Skin epidermis (tissue), 12 donors: ENCODE measurements at regions not wholly inside any gene's neighbourhood (a gene's known extent, or its start where the extent isn't known, plus 50 kb on each side); places are given as distances from the start of the nearest gene placed in this dataset.
"Not testable (repeated sequence)": the region's sequence is repeated elsewhere in the genome, so short reads cannot be mapped to it uniquely, and the experiment has no call there.

Source experiments
- H3K27ac ChIP-seq, 21 experiments: fragments of 200-600 bp; sonication (generic) in 11 of 21; one replicate each; pipeline ENCODE4 v1.5.0; 2020; ENCODE audit warnings: mild to moderate bottlenecking in 3 of 21, inconsistent platforms in 2 of 21, moderate library complexity in 2 of 21
- H3K4me3 ChIP-seq, 7 experiments: fragments of 200-600 bp; sonication (generic) in 2 of 7; one replicate each; pipeline ENCODE4 v1.5.0; 2020; ENCODE audit warnings: inconsistent platforms in 2 of 7, mild to moderate bottlenecking in 2 of 7, moderate library complexity in 1 of 7

- no peak overlapping the region for H3K4me3 ChIP-seq
Measured at GRCh38 chr5:38768412-38769211, 77.2 kb upstream of the OSMR start.

GRCh38 chr5:38772471-38772870 lies 73.3 kb upstream of the OSMR start:
- no peak overlapping the region for H3K27ac ChIP-seq

More at GRCh38 chr5:38768412-38769211, 77.2 kb upstream of the OSMR start:
- H3K27ac ChIP-seq: no peak overlapping the region

DNA sequence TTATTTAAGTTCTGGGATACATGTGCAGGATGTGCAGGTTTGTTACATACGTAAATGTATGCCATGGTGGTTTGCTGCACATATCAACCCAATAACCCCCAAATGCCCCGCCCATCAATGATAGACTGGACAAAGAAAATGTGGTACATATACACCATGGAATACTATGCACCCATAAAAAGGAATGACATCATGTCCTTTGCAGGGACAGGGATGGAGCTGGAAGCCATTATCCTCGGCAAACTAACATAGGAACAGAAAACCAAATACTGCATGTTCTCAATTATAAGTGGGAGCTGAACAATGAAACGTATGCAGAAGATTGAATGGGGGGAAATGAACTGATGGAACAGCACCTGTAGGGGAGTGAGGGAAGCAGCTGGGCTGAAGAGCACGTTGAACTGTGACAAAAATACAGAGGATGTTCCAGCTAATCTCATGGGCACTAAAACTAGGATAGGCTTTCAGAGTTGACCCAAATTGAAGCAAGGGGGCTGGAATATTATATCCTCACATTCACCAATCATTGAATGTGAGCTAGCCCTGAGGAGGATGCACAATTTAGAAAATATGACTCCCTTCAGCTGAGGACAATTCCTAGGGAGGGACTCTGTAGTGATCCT lies 70.5 kb upstream of the OSMR start:
- Histone ChIP-seq H3K27ac (no peak overlapping the region), H3K4me3 (no peak overlapping the region)

More at GRCh38 chr5:38772471-38772870, 73.3 kb upstream of the OSMR start:
- H3K4me3 ChIP-seq: no peak overlapping the region

DNA sequence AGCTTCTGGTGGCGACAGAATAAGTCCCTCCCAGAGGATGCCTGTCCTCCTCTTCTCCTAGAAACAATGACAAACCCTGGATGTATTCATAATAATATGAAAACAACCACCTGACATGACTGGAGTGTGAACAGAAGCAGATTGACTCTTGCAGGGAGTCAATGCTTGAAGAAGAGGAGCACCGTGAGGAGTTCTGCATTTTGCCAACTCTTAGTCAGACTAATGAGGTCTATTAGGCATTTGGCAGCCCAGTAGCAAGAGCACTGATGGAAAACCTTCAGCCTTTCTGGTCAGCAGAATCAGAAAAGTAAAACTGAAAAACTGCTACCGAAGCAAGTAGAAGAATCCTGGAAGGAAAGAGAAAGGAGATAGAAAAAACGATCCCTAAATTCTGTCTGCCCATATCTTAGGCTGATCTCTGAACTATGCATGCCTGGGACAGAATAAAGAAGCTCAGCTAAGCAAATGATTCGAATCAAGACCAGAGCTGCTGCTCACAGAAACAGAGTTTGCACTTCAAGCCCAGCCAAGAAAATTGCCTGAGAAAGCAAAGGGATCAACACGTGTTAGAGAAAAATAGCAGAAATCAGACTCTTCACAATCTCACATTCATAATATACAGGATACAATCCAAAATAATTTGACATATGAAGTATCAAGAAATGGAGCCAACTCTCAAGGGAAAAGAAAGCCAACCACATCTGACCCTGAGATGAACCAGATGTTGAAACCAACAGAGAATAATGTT lies 69.5 kb upstream of the OSMR start:
- Histone ChIP-seq H3K27ac (no peak overlapping the region), H3K4me3 (no peak overlapping the region)

DNA sequence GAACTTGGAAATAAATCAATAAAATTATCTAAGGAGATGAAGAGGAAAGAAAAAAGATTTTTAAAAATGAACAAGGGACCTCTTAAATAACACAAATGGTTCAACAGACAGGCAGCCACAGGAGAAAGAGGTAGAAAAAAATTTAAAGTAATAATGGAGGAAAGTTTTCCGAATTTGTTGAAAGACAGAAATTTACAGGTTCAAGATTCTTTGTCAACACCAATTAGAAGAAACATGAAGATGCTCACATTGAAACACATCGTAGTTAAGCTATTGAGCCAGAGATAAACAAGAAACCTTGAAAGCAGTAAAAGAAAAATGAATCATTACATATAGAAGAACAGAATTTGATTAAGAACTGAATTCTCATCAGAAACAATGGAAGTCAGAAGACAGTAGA lies 68.7 kb upstream of the OSMR start:
- no peak overlapping the region for H3K27ac ChIP-seq

GRCh38 chr5:38780316-38780715 lies 65.5 kb upstream of the OSMR start:
- H3K27ac ChIP-seq: no peak overlapping the region
- no peak overlapping the region for H3K4me3 ChIP-seq

More for the DNA sequence above, 68.7 kb upstream of the OSMR start:
- no peak overlapping the region for H3K4me3 ChIP-seq

DNA sequence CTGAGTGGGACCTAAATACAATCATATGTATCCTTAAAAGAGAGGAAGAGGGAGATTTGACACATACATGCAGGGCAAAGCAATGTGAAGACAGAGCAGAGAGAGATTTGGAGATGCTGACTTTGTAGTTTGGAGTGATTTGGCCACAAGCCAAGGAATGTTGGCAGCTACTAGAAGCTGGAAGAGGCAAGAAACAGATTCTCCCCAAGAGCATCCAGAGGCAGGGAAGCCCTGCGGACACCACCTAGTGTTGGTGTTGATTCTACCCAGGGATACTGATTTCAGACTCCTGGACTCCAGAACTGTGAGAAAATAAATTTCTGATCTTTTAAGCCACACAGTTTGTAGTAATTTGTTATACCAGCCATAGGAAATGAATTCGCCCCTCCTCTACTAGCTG lies 64.9 kb upstream of the OSMR start:
- no peak overlapping the region for H3K27ac ChIP-seq
- H3K4me3 ChIP-seq: no peak overlapping the region

DNA sequence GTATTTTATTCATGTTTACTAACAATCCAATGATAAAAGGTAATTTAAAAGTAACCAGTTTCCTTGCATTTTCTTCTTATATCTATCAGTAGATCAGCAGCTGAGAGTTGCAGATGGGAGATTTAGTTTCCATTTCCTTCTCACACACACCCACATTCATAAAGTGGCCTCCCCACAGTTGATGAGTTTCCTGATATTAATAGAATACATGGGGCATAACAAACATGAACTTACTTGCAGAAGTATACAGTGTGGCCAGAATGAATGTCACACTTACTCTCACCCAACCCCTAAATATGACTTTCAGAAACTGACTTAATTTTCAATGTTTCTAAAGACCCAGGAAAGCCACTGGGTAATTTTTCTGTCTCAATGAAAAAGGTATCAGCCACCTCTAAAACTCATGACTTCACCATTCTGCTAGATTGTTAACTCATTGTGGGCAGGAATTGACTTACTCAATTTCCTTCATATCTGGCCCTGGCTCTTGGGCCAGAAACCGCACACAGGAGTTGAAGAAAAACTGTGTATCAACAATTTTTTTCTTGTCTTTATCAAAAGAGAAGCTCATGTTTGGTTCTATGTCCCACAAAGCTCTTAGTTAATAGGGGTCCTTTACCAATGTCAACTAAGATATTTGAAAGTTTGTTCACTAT lies 63.5 kb upstream of the OSMR start:
- Histone ChIP-seq H3K27ac (peak overlapping the region in 2 of 21 experiments; percentile 11 to 20), H3K4me3 (no peak overlapping the region)

- Histone ChIP-seq H3K4me3 (no peak overlapping the region), H3K27ac (peak overlapping the region in 4 of 21 experiments; percentile 9 to 20 (median 13))
Measured at GRCh38 chr5:38783011-38783561, 62.7 kb upstream of the OSMR start.

DNA sequence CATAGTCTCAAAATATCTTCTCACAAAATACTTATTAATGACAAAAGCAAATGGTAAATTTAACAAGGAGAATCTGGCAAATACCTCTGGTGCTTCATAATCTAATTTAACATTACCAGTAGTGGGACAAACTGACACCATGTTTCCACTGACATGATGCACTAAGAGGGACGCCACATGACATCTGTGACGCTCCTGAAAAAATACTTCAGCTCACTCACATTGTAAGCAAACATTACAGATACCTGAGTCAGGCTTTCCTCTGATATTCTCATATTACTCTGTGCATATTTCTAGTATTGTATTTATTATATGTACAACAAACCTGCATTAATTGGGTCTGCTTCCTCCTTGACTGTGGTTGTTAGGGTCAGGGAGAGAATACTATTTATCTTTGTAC lies 56.7 kb upstream of the OSMR start:
- Histone ChIP-seq H3K4me3 (no peak overlapping the region), H3K27ac (no peak overlapping the region)

DNA sequence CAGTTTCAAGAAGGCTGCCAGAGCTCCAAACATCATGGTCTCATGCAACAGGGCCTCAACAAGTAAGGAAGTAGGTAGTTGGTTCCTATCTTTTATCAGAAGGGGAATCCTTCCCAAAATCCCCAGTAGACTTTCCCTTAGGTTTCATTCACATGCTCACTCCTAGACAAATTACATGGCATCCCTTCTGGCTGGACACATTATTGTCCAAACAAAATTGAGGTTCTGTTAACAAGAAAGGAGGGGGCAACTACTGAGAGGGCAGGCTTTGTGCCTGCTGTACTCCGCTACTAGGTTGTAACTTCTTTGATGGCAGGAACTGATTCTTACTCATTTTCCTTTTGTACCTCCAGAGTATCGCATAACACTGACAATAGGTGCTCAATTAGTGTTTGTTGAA lies 56.0 kb upstream of the OSMR start:
- no peak overlapping the region for H3K27ac ChIP-seq
- no peak overlapping the region for H3K4me3 ChIP-seq

GRCh38 chr5:38790268-38790667 lies 55.5 kb upstream of the OSMR start:
- H3K4me3 ChIP-seq: no peak overlapping the region
- H3K27ac ChIP-seq: no peak overlapping the region

DNA sequence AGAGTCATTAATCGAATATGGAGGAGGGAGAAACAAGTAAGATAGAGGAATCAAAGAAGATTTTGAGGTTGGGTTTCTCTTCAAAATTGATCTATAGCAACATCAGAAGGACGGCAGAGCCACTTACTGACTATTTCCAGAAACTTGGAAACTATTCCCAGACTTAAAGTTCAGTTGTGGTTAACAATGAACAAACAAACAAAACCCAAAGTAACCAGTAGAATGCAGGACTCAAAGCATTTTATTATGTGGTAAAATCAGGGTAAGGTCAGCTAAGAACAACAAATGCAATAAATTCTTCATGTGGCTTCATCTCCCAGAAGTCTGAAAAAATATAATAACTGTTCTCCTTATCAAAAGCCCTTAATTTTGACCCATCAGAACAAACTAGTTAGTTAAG lies 54.9 kb upstream of the OSMR start:
- H3K4me3 ChIP-seq: no peak overlapping the region
- no peak overlapping the region for H3K27ac ChIP-seq

DNA sequence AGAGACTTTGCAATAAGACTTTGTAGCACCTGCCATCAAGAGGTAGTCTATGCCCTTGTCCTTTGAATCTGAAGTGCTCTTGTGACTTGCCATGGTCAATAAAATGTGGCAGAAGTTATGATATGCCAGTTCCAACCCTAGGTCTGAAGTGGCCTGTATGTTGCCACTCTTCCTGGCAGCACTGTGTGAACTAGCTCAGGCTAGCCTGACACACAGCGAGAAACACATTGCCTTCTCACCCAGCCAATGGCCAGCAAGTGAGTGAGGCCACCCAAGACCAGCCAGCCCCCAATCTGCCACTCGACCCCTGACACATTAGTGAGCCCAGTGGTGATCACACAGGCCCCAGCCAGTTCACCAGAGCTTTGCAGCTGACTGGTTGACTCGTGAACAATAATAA lies 52.7 kb upstream of the OSMR start:
- no peak overlapping the region for H3K27ac ChIP-seq
- H3K4me3 ChIP-seq: no peak overlapping the region

DNA sequence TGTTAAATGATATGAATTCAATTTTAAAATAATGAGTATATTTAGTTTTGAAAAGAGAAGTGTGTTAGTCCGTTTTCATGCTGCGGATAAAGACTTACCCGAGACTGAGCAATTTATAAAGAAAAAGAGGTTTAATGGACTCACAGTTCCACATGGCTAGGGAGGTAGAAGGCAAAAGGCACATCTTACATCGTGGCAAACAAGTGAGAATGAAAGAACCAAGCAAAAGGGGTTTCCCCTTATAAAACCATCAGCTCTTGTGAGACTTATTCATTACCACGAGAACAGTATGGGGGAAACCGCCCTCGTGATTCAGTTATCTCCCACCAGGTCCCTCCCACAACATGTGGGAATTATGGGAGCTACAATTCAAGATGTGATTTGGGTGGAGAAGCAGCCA lies 51.8 kb upstream of the OSMR start:
- not testable (repeated sequence) for H3K4me3 ChIP-seq, H3K27ac ChIP-seq

GRCh38 chr5:38794986-38795385 lies 50.8 kb upstream of the OSMR start:
- Histone ChIP-seq H3K27ac (peak overlapping the region in 1 of 21 experiments; percentile 61), H3K4me3 (no peak overlapping the region)

GRCh38 chr5:38795986-38796741 lies 49.6 kb upstream of the OSMR start:
- Histone ChIP-seq H3K4me3 (no peak overlapping the region), H3K27ac (peak overlapping the region in 7 of 21 experiments; percentile 18 to 61 (median 33))
